ENCODE measurements at regions not wholly inside any gene's neighbourhood (a gene's known extent, or its start where the extent isn't known, plus 50 kb on each side); places are given as distances from the start of the nearest gene placed in this dataset.

DNA sequence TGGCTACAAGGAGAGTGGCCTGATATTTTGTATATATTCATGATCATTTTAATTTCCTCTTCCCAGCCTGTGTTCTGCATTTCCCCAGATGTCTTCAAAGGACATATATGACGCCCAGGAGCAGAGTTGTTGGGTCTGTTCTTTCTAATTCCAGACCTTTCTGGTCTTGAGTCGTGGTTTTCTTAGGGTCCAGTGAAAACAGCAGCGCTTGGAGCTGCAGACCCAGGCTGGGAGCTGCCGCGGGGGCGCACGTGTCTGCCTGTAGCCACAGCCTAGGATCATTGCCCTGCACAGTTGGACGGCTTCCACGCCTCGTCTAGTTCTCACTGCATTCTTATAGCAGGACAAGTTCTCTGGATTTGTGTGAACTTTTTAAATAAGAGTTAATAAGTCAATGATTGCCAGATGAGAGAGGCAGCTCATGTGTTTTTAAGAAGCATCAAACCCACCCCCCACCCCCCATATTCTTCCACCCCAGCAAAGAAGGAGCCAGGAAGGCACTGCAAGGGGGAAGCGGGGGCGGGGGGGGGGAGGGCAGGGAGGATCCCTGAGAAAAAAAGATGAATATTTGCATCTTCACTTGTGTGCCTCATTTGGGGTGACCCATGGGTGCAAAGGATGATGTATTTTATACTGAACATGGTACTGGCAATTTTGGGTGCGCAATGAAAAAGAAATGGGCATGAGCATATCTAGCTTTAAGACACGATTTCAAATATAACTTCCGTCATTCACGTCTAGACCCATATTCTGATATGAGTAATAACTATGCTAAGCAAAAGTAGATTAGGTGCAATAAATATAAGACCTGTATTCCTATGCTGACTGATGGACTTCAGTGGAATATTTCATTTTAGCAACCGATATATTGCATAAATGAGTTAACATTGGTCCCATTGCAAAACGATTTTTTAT lies 160.0 kb downstream of the TBXT start:
- TF ChIP-seq, protein P1, sequence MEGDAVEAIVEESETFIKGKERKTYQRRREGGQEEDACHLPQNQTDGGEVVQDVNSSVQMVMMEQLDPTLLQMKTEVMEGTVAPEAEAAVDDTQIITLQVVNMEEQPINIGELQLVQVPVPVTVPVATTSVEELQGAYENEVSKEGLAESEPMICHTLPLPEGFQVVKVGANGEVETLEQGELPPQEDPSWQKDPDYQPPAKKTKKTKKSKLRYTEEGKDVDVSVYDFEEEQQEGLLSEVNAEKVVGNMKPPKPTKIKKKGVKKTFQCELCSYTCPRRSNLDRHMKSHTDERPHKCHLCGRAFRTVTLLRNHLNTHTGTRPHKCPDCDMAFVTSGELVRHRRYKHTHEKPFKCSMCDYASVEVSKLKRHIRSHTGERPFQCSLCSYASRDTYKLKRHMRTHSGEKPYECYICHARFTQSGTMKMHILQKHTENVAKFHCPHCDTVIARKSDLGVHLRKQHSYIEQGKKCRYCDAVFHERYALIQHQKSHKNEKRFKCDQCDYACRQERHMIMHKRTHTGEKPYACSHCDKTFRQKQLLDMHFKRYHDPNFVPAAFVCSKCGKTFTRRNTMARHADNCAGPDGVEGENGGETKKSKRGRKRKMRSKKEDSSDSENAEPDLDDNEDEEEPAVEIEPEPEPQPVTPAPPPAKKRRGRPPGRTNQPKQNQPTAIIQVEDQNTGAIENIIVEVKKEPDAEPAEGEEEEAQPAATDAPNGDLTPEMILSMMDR (IDR thresholded peaks at IDR 0.05) = no peak
- TF ChIP-seq POLR2A (IDR thresholded peaks at IDR 0.05) = no peak

Measured in lower leg skin (tissue), 3 donors.